ENCODE measurements at regions not wholly inside any gene's neighbourhood (a gene's known extent, or its start where the extent isn't known, plus 50 kb on each side); places are given as distances from the start of the nearest gene placed in this dataset.

GRCh38 chr3:17939157-17939556, 196.7 kb upstream of the TBC1D5 start:
- TF ChIP-seq, protein P1, sequence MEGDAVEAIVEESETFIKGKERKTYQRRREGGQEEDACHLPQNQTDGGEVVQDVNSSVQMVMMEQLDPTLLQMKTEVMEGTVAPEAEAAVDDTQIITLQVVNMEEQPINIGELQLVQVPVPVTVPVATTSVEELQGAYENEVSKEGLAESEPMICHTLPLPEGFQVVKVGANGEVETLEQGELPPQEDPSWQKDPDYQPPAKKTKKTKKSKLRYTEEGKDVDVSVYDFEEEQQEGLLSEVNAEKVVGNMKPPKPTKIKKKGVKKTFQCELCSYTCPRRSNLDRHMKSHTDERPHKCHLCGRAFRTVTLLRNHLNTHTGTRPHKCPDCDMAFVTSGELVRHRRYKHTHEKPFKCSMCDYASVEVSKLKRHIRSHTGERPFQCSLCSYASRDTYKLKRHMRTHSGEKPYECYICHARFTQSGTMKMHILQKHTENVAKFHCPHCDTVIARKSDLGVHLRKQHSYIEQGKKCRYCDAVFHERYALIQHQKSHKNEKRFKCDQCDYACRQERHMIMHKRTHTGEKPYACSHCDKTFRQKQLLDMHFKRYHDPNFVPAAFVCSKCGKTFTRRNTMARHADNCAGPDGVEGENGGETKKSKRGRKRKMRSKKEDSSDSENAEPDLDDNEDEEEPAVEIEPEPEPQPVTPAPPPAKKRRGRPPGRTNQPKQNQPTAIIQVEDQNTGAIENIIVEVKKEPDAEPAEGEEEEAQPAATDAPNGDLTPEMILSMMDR (IDR thresholded peaks at IDR 0.05; ENCODE audit: insufficient read depth, missing control alignments): no peak
- no peak for FAIRE-seq
- DNase-seq (ENCODE audit: insufficient read length, low spot score): no peak

DNA sequence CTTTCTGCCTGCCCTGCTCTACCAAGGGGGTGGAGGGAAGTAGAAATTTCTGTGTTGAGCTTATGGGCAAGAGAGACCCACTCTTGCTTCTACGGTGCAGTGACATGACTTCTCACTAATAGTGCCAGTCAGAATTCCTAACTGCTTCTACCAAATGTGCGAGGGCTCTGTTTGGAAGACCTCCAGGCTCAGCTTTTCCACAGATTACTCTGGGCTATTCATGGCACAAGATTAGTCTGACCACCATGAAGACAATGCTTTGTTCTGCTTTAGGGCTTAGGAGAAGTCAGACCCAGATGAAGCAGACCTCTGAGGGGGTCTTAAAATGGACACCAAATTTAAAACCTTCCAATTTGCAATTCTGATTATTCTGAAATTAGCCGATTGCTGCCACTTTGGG, 195.9 kb upstream of the TBC1D5 start:
- DNase-seq (ENCODE audit: insufficient read length, low spot score) (no peak), FAIRE-seq (no peak)
- TF ChIP-seq, protein P1 (IDR thresholded peaks at IDR 0.05; ENCODE audit: insufficient read depth, missing control alignments): no peak

GRCh38 chr3:17936736-17937480, 194.5 kb upstream of the TBC1D5 start:
- TF ChIP-seq, protein P1 (IDR thresholded peaks at IDR 0.05; ENCODE audit: insufficient read depth, missing control alignments): no peak
- no peak for FAIRE-seq
- no peak for DNase-seq (ENCODE audit: insufficient read length, low spot score)

GRCh38 chr3:17935222-17935621, 192.8 kb upstream of the TBC1D5 start:
- DNase-seq (ENCODE audit: insufficient read length, low spot score) (no peak), FAIRE-seq (no peak)
- TF ChIP-seq, protein P1 (IDR thresholded peaks at IDR 0.05; ENCODE audit: insufficient read depth, missing control alignments): no peak

GRCh38 chr3:17932136-17932771, 189.8 kb upstream of the TBC1D5 start:
- TF ChIP-seq, protein P1 (IDR thresholded peaks at IDR 0.05; ENCODE audit: insufficient read depth, missing control alignments): no peak
- FAIRE-seq (no peak), DNase-seq (ENCODE audit: insufficient read length, low spot score) (no peak)

- FAIRE-seq: no peak
- no peak for DNase-seq (ENCODE audit: insufficient read length, low spot score)
- TF ChIP-seq, protein P1 (IDR thresholded peaks at IDR 0.05; ENCODE audit: insufficient read depth, missing control alignments): no peak
Measured at GRCh38 chr3:17931131-17931530, 188.7 kb upstream of the TBC1D5 start.

All from D721Med (cell line).